Omental fat pad (tissue), 3 donors: ENCODE measurements at regions not wholly inside any gene's neighbourhood (a gene's known extent, or its start where the extent isn't known, plus 50 kb on each side); places are given as distances from the start of the nearest gene placed in this dataset.

Source experiments
- ATAC-seq: fragments of 150-250 bp; one replicate; pipeline ENCODE4 v1.9.1; 2016; ENCODE audit warnings: mild to moderate bottlenecking, moderate library complexity; ENCODE audit not compliant: low FRiP score
- DNase-seq: peaks from one replicate; pipeline ENCODE4 v3.0.0-alpha.2; 2019; ENCODE audit warnings: low spot score
- TF ChIP-seq, protein P1 (sequence below), 3 donors: fragments of 450-650 bp; IDR thresholded peaks; one replicate each; pipeline ENCODE4 v1.5.1; 2016 to 2017; ENCODE audit warnings: antibody characterized with exemption in 3 of 3, mild to moderate bottlenecking in 3 of 3, moderate library complexity in 2 of 3

- no peak for ATAC-seq
- DNase-seq: no peak
- TF ChIP-seq, protein P1, sequence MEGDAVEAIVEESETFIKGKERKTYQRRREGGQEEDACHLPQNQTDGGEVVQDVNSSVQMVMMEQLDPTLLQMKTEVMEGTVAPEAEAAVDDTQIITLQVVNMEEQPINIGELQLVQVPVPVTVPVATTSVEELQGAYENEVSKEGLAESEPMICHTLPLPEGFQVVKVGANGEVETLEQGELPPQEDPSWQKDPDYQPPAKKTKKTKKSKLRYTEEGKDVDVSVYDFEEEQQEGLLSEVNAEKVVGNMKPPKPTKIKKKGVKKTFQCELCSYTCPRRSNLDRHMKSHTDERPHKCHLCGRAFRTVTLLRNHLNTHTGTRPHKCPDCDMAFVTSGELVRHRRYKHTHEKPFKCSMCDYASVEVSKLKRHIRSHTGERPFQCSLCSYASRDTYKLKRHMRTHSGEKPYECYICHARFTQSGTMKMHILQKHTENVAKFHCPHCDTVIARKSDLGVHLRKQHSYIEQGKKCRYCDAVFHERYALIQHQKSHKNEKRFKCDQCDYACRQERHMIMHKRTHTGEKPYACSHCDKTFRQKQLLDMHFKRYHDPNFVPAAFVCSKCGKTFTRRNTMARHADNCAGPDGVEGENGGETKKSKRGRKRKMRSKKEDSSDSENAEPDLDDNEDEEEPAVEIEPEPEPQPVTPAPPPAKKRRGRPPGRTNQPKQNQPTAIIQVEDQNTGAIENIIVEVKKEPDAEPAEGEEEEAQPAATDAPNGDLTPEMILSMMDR (IDR thresholded peaks at IDR 0.05): no peak
These were observed 51.2 kb upstream of the SMYD2 start for GRCh38 chr1:214229736-214230135.
